ENCODE measurements at regions not wholly inside any gene's neighbourhood (a gene's known extent, or its start where the extent isn't known, plus 50 kb on each side); places are given as distances from the start of the nearest gene placed in this dataset.

- no peaks in the 10 kb centered on the region for H3K36me3 ChIP-seq (ENCODE audit: control insufficient read depth in 2 of 4, insufficient read depth in 4 of 4, low read length in 3 of 4)
- H3K14ac ChIP-seq (ENCODE audit: insufficient read length): no peak overlapping the region
- peaks cover 0 to 7% (median 2%) of the 10 kb centered on the region in 4 experiments; a peak in 3 of 7 replicates for H3K4me1 ChIP-seq (replicated peaks in 1 of 4; ENCODE audit: control insufficient read depth in 3 of 4, insufficient read depth in 4 of 4, low read length in 3 of 4)
- no peak overlapping the region for H2BK12ac ChIP-seq (ENCODE audit: low read depth, low read length)
- no peaks in the 10 kb centered on the region for H3K79me2 ChIP-seq (ENCODE audit: control insufficient read depth in 1 of 2, insufficient read depth in 2 of 2, low read length in 2 of 2)
- no peaks in the 10 kb centered on the region for H3K27me3 ChIP-seq (replicated peaks in 1 of 4; ENCODE audit: control insufficient read depth in 3 of 4, extremely low read depth in 1 of 4, insufficient read depth in 3 of 4, low read length in 3 of 4)
- no peak for TF ChIP-seq EP300 (IDR thresholded peaks at IDR 0.05; ENCODE audit: borderline replicate concordance in 1 of 2, low read depth in 2 of 2, low read length in 2 of 2)
- TF ChIP-seq KDM1A (IDR thresholded peaks at IDR 0.05; ENCODE audit: borderline replicate concordance, low read length): no peak
- ChIA-PET CTCF (ENCODE audit: partially characterized antibody) (no interaction called here), POLR2A (ENCODE audit: partially characterized antibody) (no interaction called here)
- no peaks in the 10 kb centered on the region for H3K9me3 ChIP-seq (ENCODE audit: insufficient read depth in 2 of 2, low read depth in 1 of 2, low read length in 1 of 2)
- H2AFZ ChIP-seq (ENCODE audit: low read length): no peak overlapping the region
- H4K20me1 ChIP-seq (replicated peaks in 1 of 2; ENCODE audit: control insufficient read depth in 1 of 2, insufficient read depth in 2 of 2, low read length in 2 of 2): no peaks in the 10 kb centered on the region
- H3K4ac ChIP-seq (replicated peaks; ENCODE audit: insufficient read length, low read depth, low read length): no peak overlapping the region
- FAIRE-seq (no peak), DNase-seq (ENCODE audit: low read depth in 1 of 2, low spot score in 2 of 2) (no peak)
- whole genome bisulfite sequencing, 2 experiments (ENCODE audit: extremely low coverage in 1 of 2, insufficient coverage in 1 of 2, insufficient read length in 1 of 2, insufficient replicate concordance in 2 of 2, low coverage in 1 of 2, low lambda C conversion rate in 2 of 2, missing lambda C conversion rate in 1 of 2): 84% methylated on average over 6 of the region's 6 CpGs; no CpG with 5 or more reads in 1 of the 2 experiments
- H3K23me2 ChIP-seq (ENCODE audit: low read depth, low read length): 0 out of 2 replicates have a peak, but pooled peaks cover 1% of the 10 kb centered on the region
- H3K79me1 ChIP-seq (ENCODE audit: low read depth, low read length): no peaks in the 10 kb centered on the region
- no peak overlapping the region for H2BK15ac ChIP-seq (ENCODE audit: low read length)
- H3K23ac ChIP-seq (ENCODE audit: insufficient read length): no peak overlapping the region
- H4K5ac ChIP-seq (ENCODE audit: insufficient read length, low read depth, low read length): no peak overlapping the region
- H3K18ac ChIP-seq (ENCODE audit: extremely low read depth, low read length): no peak overlapping the region
- H3K9ac ChIP-seq (replicated peaks in 1 of 4; ENCODE audit: extremely low read depth in 1 of 4, low read depth in 3 of 4, low read length in 3 of 4): no peak overlapping the region
- H3K56ac ChIP-seq (replicated peaks; ENCODE audit: insufficient read length, low read depth, low read length): no peak overlapping the region
- no peak overlapping the region for H4K91ac ChIP-seq (replicated peaks; ENCODE audit: insufficient read length, low read length)
- no peak overlapping the region for H3K4me2 ChIP-seq (ENCODE audit: insufficient read depth in 1 of 2, low read depth in 2 of 2, low read length in 2 of 2)
- H4K8ac ChIP-seq (ENCODE audit: extremely low read depth, insufficient read depth, low read length): no peak overlapping the region
- H2BK5ac ChIP-seq (ENCODE audit: low read depth, low read length): no peak overlapping the region
- no peak overlapping the region for H2AK5ac ChIP-seq (ENCODE audit: low read depth, low read length)
- H2BK120ac ChIP-seq (replicated peaks; ENCODE audit: low read depth, low read length): no peak overlapping the region
- no peak overlapping the region for H2BK20ac ChIP-seq (ENCODE audit: low read length)
- H3K4me3 ChIP-seq (ENCODE audit: extremely low read depth in 1 of 4, insufficient read depth in 2 of 4, low read depth in 3 of 4, low read length in 4 of 4): no peak overlapping the region
- H3K27ac ChIP-seq (ENCODE audit: low read depth, low read length): no peak overlapping the region
Observed at GRCh38 chr10:21413268-21413667, 112.2 kb downstream of the SKIDA1 start.
